Activated CD4-positive, alpha-beta T cell treated with anti-CD3 and anti-CD28 coated beads, Interleukin-2, amount 10 ng/mL, durations not matched to agents 24 days and 14 days (primary cell): ENCODE measurements at regions not wholly inside any gene's neighbourhood (a gene's known extent, or its start where the extent isn't known, plus 50 kb on each side); places are given as distances from the start of the nearest gene placed in this dataset.
"Not testable (repeated sequence)": the region's sequence is repeated elsewhere in the genome, so short reads cannot be mapped to it uniquely, and the experiment has no call there.

Experiments
- DNase-seq: peaks from one replicate; pipeline ENCODE4 v3.0.0; 2022
- H3K27ac Mint-ChIP-seq: one replicate; pipeline ENCODE4 v1.8.0; 2022; ENCODE audit warnings: mild to moderate bottlenecking, mixed read lengths
- H3K27me3 Mint-ChIP-seq: one replicate; pipeline ENCODE4 v1.8.0; 2022; ENCODE audit warnings: mixed read lengths
- H3K36me3 Mint-ChIP-seq: one replicate; pipeline ENCODE4 v1.8.0; 2022; ENCODE audit warnings: low read depth, mild to moderate bottlenecking, mixed read lengths
- H3K4me1 Mint-ChIP-seq: one replicate; pipeline ENCODE4 v1.8.0; 2021; ENCODE audit warnings: mixed read lengths
- H3K4me3 Mint-ChIP-seq: one replicate; pipeline ENCODE4 v1.8.0; 2022; ENCODE audit warnings: mild to moderate bottlenecking, moderate library complexity, mixed read lengths
- H3K9me3 Mint-ChIP-seq: one replicate; pipeline ENCODE4 v1.8.0; 2021; ENCODE audit warnings: mixed read lengths
- intact Hi-C: fragments of 100-400 bp; cut with micrococcal nuclease; formaldehyde crosslinking; loops from one replicate; pipeline ENCODE4 v1.15.1; 2023

DNA sequence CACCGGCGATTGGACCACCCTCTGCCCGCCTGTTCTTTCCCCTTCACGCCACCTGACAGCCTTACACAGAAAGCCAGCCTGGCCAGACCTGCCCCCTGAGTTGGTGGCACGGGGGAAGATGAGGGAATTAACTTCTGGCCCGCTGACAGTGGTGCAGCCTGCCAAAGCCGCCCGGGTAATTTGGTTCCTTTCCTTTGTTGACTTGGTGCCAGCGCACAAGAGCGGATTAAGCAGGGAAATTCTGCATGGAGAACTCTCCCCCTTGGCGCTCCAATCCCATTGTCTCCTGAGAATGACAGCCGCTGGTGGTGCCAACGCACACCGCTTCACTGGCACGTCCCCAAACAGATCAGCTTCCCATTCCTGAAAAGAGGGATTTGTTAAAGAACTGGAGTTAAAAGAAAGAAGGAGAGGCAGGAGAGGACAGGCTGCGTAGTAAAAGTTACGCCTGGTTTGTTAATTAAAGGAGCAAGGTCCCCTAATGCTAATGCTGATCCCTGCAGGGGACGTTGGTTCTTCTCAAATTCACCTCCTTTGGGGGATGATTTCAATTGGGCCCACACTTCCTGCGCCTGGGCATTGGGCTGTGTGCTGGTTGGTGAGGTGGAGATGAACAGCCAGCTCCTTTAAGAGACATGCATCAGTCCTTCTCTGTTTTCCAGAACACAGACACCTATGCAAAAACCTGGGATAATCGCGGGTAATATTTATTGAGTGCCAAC lies 286.8 kb downstream of the MYCN start:
- Mint-ChIP-seq H3K4me1 (no peaks in the 10 kb centered on the region), H3K4me3 (no peak overlapping the region), H3K36me3 (no peaks in the 10 kb centered on the region), H3K27ac (no peak overlapping the region), H3K9me3 (no peaks in the 10 kb centered on the region), H3K27me3 (no peaks in the 10 kb centered on the region)
- intact Hi-C loops = no loop called here
- no peak for DNase-seq

- H3K36me3 Mint-ChIP-seq = no peaks in the 10 kb centered on the region
- intact Hi-C loops = no loop called here
- H3K4me3 Mint-ChIP-seq = no peak overlapping the region
- no peak for DNase-seq
- H3K9me3 Mint-ChIP-seq = no peaks in the 10 kb centered on the region
- no peaks in the 10 kb centered on the region for H3K27me3 Mint-ChIP-seq
- no peak overlapping the region for H3K27ac Mint-ChIP-seq
- no peaks in the 10 kb centered on the region for H3K4me1 Mint-ChIP-seq
Observed at GRCh38 chr2:16226381-16226780, 286.0 kb downstream of the MYCN start.

DNA sequence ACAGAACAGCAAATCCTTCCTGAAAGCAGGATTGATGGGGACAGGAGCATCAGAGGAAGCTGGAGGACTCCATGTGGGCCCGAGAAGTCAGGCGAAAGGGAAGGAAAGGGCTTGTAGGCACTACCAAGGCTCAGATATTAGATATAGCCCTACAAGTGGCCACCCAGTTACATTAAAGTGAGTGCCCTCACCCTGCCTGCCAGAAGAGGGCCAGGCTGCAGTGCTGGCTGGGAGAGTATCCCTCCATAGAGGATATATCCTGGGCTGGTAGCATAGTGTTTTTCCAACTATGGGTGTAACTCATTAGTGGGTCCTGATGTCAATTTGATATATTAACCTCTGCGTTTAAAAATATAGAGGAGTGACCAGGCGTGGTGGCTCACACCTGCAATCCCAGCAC lies 285.2 kb downstream of the MYCN start:
- no peak for DNase-seq
- intact Hi-C loops = no loop called here
- Mint-ChIP-seq H3K9me3 (no peaks in the 10 kb centered on the region), H3K27ac (no peak overlapping the region), H3K27me3 (no peaks in the 10 kb centered on the region), H3K4me3 (no peak overlapping the region), H3K36me3 (no peaks in the 10 kb centered on the region), H3K4me1 (no peaks in the 10 kb centered on the region)

DNA sequence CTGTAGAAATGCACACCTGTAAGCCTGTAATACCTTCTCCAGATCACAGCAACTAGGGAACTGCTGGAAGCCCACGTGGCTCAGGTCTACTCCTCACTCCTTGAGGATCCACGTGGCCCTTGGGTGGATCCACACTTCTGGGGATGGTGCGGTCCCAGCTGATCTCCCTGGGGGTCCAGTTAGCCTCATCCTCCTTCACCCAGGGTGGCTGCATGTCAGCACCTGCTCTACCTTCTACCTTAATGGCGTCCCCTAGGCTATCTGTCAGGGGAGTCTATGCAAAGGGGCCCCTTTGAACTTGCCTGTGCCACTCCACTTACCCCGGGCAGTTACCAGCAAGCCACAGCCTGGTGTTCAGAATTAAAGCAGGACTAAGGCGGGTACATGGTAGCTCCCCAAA lies 284.7 kb downstream of the MYCN start:
- intact Hi-C loops = no loop called here
- Mint-ChIP-seq H3K36me3 (no peaks in the 10 kb centered on the region), H3K4me1 (no peaks in the 10 kb centered on the region), H3K4me3 (no peak overlapping the region), H3K27ac (no peak overlapping the region), H3K9me3 (no peaks in the 10 kb centered on the region), H3K27me3 (no peaks in the 10 kb centered on the region)
- no peak for DNase-seq

- Mint-ChIP-seq H3K4me3 (no peak overlapping the region), H3K36me3 (no peaks in the 10 kb centered on the region), H3K27me3 (no peaks in the 10 kb centered on the region), H3K9me3 (no peaks in the 10 kb centered on the region), H3K27ac (no peak overlapping the region), H3K4me1 (no peaks in the 10 kb centered on the region)
- no peak for DNase-seq
- intact Hi-C loops = no loop called here
Observed at GRCh38 chr2:16224298-16225045, 284.1 kb downstream of the MYCN start.

DNA sequence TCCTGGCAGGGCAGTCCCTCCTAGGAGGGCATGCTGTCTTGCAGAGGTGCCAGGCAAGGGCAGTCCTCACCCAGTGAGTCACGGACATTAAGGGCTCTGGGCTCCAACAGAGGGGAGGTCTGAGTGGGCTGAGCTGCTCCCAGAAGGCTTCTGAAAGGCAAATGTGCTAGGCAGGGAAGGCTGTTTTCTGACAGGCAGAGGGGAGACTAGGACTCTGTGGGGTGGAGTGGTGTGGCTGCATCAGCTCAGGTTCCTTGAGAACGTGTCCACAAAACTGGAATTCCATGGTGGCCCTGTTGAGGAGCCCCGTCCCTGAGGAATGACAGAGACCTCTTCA lies 283.5 kb downstream of the MYCN start:
- intact Hi-C loops = no loop called here
- no peak for DNase-seq
- no peaks in the 10 kb centered on the region for H3K9me3 Mint-ChIP-seq
- no peak overlapping the region for H3K4me3 Mint-ChIP-seq
- no peaks in the 10 kb centered on the region for H3K4me1 Mint-ChIP-seq
- H3K36me3 Mint-ChIP-seq = no peaks in the 10 kb centered on the region
- H3K27me3 Mint-ChIP-seq = no peaks in the 10 kb centered on the region
- no peak overlapping the region for H3K27ac Mint-ChIP-seq

DNA sequence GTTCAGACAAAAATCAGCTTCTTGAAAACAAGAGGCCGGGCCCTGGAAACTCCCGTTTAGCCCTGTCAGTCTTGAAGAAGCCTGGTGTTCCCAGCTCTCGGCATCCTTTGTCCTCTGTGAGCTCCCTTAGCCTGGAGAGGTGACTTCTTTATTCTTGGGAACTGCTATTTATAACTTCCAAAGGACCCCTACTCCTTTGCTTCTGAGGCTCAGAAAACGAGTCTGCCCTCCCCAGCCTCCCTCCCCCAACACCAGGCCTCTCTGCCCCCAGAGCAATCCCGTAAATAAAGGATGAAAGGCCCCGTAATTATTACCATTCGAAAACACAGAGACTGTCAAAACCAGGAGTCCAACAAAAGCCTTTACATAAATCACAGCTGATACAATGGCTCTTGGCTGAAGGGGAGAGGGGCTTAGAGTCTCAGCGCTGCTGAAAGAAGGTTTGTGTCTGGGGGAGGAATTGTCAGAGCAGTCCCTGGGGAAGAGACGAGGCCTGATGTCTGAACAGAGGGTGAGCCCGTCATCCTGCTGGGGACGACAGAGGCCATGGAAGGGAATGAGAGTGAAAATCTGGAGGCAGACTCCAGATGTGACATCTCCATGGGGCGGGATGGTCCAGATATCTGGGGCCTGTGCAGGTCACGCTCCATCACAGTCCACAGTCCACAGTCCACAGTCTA lies 283.0 kb downstream of the MYCN start:
- no peak for DNase-seq
- H3K4me3 Mint-ChIP-seq = no peak overlapping the region
- no peaks in the 10 kb centered on the region for H3K4me1 Mint-ChIP-seq
- H3K9me3 Mint-ChIP-seq = no peaks in the 10 kb centered on the region
- intact Hi-C loops = no loop called here
- H3K27me3 Mint-ChIP-seq = no peaks in the 10 kb centered on the region
- no peak overlapping the region for H3K27ac Mint-ChIP-seq
- no peaks in the 10 kb centered on the region for H3K36me3 Mint-ChIP-seq

GRCh38 chr2:16222326-16222725 lies 282.0 kb downstream of the MYCN start:
- Mint-ChIP-seq H3K4me1 (no peaks in the 10 kb centered on the region), H3K27me3 (no peaks in the 10 kb centered on the region), H3K4me3 (no peak overlapping the region)

GRCh38 chr2:16221461-16222010 lies 281.2 kb downstream of the MYCN start:
- no peaks in the 10 kb centered on the region for H3K36me3 Mint-ChIP-seq
- no peak overlapping the region for H3K4me3 Mint-ChIP-seq
- no peaks in the 10 kb centered on the region for H3K27me3 Mint-ChIP-seq
- no peaks in the 10 kb centered on the region for H3K4me1 Mint-ChIP-seq
- DNase-seq = no peak
- no peaks in the 10 kb centered on the region for H3K9me3 Mint-ChIP-seq
- intact Hi-C loops = no loop called here
- no peak overlapping the region for H3K27ac Mint-ChIP-seq

More at GRCh38 chr2:16222326-16222725, 282.0 kb downstream of the MYCN start:
- intact Hi-C loops = no loop called here
- H3K36me3 Mint-ChIP-seq = no peaks in the 10 kb centered on the region
- no peak overlapping the region for H3K27ac Mint-ChIP-seq
- DNase-seq = no peak
- no peaks in the 10 kb centered on the region for H3K9me3 Mint-ChIP-seq

GRCh38 chr2:16219292-16219975 lies 279.1 kb downstream of the MYCN start:
- no peaks in the 10 kb centered on the region for H3K36me3 Mint-ChIP-seq
- H3K27ac Mint-ChIP-seq = no peak overlapping the region
- H3K4me3 Mint-ChIP-seq = no peak overlapping the region
- H3K9me3 Mint-ChIP-seq = no peaks in the 10 kb centered on the region
- no peaks in the 10 kb centered on the region for H3K27me3 Mint-ChIP-seq
- intact Hi-C loops = no loop called here
- no peak for DNase-seq
- no peaks in the 10 kb centered on the region for H3K4me1 Mint-ChIP-seq

DNA sequence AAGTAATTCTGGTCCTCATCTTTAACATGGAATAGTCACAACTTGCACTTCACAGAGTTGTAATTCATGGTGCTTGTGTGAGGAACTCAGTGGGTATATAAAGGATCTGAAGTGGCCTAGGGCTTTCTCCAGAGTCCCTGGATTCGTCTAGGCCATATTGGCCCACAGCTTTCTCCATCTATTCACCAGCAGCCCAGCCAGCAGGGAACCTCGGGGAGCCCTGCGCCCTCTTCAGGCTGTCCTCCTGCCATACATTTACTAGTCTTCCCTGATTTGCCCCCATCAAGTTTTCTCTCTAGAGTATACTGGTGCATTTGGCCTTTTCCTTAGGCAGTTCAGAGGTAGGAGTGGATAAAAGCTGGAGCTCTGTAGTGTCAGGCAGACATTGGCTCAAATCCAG lies 278.3 kb downstream of the MYCN start:
- DNase-seq = no peak
- no peak overlapping the region for H3K27ac Mint-ChIP-seq
- no peaks in the 10 kb centered on the region for H3K36me3 Mint-ChIP-seq
- H3K9me3 Mint-ChIP-seq = no peaks in the 10 kb centered on the region
- no peaks in the 10 kb centered on the region for H3K27me3 Mint-ChIP-seq
- no peak overlapping the region for H3K4me3 Mint-ChIP-seq
- no peaks in the 10 kb centered on the region for H3K4me1 Mint-ChIP-seq
- intact Hi-C loops = no loop called here

DNA sequence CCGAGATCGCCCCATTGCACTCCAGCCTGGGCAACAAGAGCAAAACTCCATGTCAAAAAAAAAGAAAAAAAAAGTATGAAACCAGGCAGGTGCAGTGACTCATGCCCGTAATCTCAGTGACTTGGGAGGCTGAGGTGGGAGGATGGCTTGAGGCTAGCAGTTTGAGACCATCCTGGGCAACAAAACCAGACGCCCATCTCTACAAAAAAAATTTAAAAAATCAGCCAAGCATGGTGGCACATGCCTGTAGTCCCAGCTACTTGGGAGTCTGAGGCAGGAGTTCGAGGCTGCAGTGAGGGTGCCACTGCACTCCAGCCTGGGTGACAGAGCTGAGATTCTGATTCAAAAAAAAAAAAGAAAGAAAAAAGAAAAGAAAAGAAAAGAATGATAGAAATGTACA lies 277.8 kb downstream of the MYCN start:
- Mint-ChIP-seq H3K4me1 (no peaks in the 10 kb centered on the region), H3K9me3 (no peaks in the 10 kb centered on the region), H3K4me3 (no peak overlapping the region), H3K27ac (no peak overlapping the region), H3K27me3 (no peaks in the 10 kb centered on the region), H3K36me3 (no peaks in the 10 kb centered on the region)
- no peak for DNase-seq
- intact Hi-C loops = no loop called here

DNA sequence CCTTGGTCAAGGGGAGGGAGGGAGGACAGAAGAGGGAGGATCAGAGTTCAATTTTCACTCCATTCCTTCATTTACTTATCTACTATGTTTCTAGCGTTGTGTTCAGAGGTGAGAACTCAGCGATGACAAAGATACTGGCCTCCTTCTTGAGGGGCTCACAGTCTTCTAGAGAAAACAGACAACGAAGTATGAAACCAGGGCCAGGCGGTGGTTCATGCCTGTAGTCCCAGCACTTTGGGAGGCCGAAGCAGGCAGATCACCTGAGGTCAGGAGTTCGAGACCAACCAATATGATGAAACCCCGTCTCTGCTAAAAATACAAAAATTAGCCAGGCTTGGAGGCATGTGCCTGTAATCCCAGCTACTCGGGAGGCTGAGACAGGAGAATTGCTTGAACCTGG lies 277.4 kb downstream of the MYCN start:
- H3K4me1 Mint-ChIP-seq, H3K4me3 Mint-ChIP-seq, H3K27me3 Mint-ChIP-seq, DNase-seq, H3K36me3 Mint-ChIP-seq, intact Hi-C loops, H3K27ac Mint-ChIP-seq, H3K9me3 Mint-ChIP-seq: not testable (repeated sequence)

DNA sequence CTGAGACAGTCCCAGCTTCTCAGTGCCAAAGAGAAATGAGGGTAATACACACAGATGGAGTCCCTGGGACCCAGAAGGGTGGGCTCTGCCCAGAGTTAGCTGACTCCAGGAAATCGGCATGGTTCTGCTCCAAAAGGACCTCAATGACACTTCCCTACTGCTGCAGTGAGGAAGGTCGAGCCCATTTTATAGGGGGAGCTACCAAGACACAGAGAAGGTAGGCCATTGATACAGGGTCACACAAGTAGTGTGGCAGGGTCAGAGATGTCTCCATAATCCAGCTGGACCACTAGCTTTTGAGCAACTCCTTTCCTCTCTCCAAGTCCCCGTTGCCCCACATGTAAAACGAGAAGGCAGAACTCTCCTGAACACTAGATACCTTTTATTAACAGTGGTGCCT lies 276.9 kb downstream of the MYCN start:
- no peak for DNase-seq

More for the DNA sequence above, 276.9 kb downstream of the MYCN start:
- H3K4me3 Mint-ChIP-seq = no peak overlapping the region
- H3K36me3 Mint-ChIP-seq = no peaks in the 10 kb centered on the region
- H3K27ac Mint-ChIP-seq = no peak overlapping the region
- H3K27me3 Mint-ChIP-seq = no peaks in the 10 kb centered on the region
- no peaks in the 10 kb centered on the region for H3K4me1 Mint-ChIP-seq
- H3K9me3 Mint-ChIP-seq = no peaks in the 10 kb centered on the region
- intact Hi-C loops = no loop called here
